GM12874 (cell line): ENCODE measurements at regions not wholly inside any gene's neighbourhood (a gene's known extent, or its start where the extent isn't known, plus 50 kb on each side); places are given as distances from the start of the nearest gene placed in this dataset.

ENCODE experiments used
- TF ChIP-seq, protein P1 (sequence below): IDR thresholded peaks from 2 replicates; pipeline ENCODE4 v1.5.1; 2011; ENCODE audit warnings: low read depth, mild to moderate bottlenecking, control low read depth, low read length, moderate library complexity; ENCODE audit not compliant: insufficient read depth

DNA sequence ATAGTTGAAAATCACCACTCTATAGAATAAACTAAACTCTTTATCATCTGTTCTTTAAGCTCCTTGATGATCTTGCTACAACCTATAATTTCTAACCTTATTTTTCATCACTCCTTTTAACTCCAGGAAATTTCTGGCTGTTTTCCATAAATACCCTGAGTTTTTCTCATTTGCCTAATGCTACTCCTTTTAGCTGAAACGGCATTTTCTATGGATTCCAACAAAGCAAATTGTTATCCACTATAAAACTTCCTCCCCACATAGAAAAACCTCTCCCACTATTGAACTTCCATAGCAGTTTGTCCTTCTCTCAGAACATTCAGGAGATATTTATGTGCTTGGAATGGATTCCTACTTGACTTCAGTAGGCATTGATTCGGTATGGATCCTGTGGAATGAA lies 122.8 kb downstream of the SLC41A2 start:
- TF ChIP-seq, protein P1, sequence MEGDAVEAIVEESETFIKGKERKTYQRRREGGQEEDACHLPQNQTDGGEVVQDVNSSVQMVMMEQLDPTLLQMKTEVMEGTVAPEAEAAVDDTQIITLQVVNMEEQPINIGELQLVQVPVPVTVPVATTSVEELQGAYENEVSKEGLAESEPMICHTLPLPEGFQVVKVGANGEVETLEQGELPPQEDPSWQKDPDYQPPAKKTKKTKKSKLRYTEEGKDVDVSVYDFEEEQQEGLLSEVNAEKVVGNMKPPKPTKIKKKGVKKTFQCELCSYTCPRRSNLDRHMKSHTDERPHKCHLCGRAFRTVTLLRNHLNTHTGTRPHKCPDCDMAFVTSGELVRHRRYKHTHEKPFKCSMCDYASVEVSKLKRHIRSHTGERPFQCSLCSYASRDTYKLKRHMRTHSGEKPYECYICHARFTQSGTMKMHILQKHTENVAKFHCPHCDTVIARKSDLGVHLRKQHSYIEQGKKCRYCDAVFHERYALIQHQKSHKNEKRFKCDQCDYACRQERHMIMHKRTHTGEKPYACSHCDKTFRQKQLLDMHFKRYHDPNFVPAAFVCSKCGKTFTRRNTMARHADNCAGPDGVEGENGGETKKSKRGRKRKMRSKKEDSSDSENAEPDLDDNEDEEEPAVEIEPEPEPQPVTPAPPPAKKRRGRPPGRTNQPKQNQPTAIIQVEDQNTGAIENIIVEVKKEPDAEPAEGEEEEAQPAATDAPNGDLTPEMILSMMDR: no peak

DNA sequence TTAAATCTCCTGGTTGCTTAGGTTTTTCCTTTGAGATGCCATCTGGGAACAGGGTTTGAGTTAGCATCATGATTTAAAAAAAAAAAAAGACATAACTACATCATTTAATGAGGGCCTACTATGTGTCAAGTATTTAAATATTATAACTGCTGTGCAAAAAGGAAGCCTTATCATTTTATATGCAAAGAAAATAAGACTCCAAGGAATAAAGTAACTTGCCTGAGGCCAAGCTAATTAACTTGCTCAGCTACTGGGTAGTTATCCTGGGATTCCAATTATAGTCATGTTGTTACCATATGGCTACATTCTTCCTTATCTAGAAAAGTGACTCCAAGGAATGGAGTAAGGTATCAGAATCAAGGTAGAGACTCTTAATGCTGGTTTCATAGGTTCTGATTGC lies 123.5 kb downstream of the SLC41A2 start:
- TF ChIP-seq, protein P1: no peak

DNA sequence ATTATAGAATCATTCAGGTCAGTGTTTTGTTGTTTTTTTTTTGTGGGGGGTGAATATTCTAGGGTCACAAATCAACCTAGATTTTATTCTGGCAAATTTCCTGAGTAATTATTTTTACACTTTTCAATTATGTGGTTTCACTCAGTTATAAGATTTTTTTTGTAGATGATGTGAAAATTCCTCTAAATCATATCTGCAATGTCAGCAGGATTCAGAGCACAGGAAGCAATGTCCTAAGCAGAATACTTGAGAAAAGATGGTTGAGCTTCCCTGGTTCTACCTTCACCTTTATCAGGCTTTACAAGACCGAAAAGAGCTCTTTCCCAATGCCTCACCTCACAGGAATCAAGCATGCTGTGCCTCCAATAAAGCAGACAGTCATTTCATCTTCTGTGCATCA lies 124.3 kb downstream of the SLC41A2 start:
- TF ChIP-seq, protein P1: no peak

DNA sequence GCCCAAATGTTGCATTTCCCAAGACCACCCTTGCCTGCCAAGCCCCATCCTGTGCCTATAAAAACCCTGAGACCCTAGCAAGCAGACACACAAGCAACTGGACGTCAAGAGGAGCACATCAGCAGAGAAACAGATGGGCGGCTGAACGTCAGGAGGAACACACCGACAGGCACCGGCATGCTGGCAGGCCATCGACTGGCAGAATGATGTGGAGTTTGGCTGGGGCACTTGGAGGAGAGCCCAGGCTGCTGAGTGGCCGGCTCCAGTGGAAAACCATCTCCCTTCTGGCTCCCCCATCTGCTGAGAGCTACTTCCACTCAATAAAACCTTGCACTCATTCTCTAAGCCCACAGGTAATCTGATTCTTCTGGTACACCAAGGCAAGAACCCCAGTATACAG lies 130.1 kb downstream of the SLC41A2 start:
- TF ChIP-seq, protein P1: no peak

DNA sequence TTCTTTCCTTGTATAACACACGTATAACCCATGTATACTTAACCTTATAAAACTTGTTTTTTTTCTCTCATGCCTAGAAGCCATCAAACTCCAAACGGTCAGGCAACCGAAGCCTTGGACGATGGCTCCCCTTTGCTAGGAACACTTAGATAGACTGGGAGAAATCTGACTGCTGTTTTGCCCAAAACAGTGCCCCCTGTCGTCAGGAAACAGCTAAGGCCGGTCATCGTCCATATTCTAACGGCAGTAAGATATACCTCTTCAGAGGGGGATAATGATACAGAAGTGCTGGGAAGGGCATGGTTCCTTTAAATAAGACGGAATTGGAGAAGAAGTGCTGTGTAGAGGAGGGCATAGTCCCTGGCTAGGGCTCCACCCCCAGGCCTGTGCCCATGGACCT lies 130.5 kb downstream of the SLC41A2 start:
- TF ChIP-seq, protein P1: no peak

DNA sequence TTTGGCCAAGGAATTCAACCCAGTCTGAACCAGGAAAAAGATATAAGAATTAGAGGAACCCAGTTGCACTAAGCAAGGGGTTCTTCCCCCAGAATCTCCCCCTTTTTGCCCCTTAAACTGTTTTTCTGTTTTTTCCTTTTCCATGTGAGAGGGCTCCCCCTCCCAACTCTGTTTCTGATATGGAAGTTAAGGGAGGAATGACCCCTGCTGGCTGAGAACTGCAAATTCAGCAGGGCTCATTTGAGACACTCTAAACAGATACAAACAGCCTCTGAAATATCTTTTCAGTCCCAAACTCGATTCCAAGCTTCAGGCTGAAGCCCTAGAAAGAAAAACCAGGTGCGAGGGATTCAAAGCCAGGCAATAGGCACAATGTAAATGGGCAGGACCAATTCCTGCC lies 132.7 kb downstream of the SLC41A2 start:
- TF ChIP-seq, protein P1: no peak

DNA sequence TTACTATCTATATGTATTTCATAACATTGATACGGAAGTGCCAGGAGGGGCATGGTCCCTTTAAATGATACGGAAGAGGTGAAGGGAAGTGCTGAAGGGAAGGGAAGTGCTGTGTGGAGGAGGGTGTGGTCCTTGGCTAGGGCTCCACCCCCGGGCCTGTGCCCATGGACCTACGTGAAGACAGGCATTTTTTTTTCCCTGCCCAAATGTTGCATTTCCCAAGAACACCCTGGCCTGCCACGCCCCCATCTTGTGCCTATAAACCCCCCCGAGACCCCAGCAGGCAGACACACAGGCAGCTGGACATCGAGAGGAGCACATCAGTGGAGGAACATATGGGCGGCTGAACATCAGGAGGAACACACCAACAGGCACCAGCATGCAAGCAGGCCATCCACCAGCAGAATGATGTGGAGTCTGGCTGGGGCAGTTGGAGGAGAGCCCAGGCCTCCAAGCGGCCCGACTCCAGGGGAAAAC lies 134.1 kb downstream of the SLC41A2 start:
- TF ChIP-seq, protein P1: no peak

DNA sequence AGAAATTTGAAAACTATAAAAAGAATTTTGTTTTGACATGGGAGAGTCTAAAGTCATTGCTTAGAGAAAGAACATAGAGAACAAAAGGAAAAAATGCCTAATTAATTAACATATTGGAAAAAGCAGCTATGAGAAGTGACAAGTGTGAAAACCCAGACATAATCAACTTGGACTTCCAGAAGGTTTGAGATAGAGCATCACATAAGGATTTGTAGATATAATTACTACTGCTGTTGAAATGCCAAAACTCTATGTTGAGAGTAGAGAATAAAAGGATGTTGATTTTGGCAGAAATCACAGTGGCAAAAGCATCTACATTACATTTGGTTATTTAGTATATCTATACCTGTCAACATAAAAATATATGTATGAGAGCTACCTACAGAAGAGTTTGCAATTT lies 135.1 kb downstream of the SLC41A2 start:
- TF ChIP-seq, protein P1: no peak
